HEK293 (cell line): ENCODE measurements at regions not wholly inside any gene's neighbourhood (a gene's known extent, or its start where the extent isn't known, plus 50 kb on each side); places are given as distances from the start of the nearest gene placed in this dataset.

Experiments
- CTCF ChIA-PET: fragments of 350-600 bp; formaldehyde crosslinking; extraction: SDS; loops from one replicate; lab custom pipeline; 2021; ENCODE audit warnings: antibody characterized with exemption; lab: Yijun Ruan, JAX
- POLR2A ChIA-PET: fragments of 300-600 bp; formaldehyde crosslinking; extraction: SDS; loops from one replicate; lab custom pipeline; 2020; ENCODE audit warnings: antibody characterized with exemption, inconsistent platforms; lab: Yijun Ruan, JAX
- H3K27ac ChIP-seq: fragments of 200-500 bp; sonication (Bioruptor generic); 2 replicates; pipeline ENCODE4 v1.5.1; 2014; ENCODE audit warnings: low read depth, low read length, control low read depth, inconsistent platforms; ENCODE audit errors: extremely low read depth
- H3K36me3 ChIP-seq, 2 experiments: fragments of 200-500 bp in 1 of 2; sonication (Bioruptor generic) in 1 of 2; 1 replicate in 1 of 2; 2 replicates in 1 of 2; pipeline ENCODE4 v1.5.1; 2014 to 2017; ENCODE audit warnings: inconsistent platforms in 2 of 2, low read length in 2 of 2; ENCODE audit not compliant: control insufficient read depth in 2 of 2, insufficient read depth in 1 of 2
- H3K4me1 ChIP-seq: fragments of 200-500 bp; sonication (Bioruptor generic); 2 replicates; pipeline ENCODE4 v1.5.1; 2014; ENCODE audit warnings: mild to moderate bottlenecking, low read length, inconsistent platforms; ENCODE audit not compliant: control insufficient read depth, insufficient read depth
- H3K4me3 ChIP-seq: 2 replicates; pipeline ENCODE4 v1.5.1; 2011; ENCODE audit warnings: low read depth, mild to moderate bottlenecking, control low read depth, low read length, moderate library complexity
- H3K9me3 ChIP-seq: fragments of 200-500 bp; sonication (Bioruptor generic); 2 replicates; pipeline ENCODE4 v1.5.1; 2014; ENCODE audit warnings: low read depth, low read length, inconsistent platforms; ENCODE audit not compliant: control insufficient read depth, insufficient read depth
- GLIS1 ChIP-seq: fragments of 450-650 bp; formaldehyde crosslinking; IDR thresholded peaks from 2 replicates; pipeline ENCODE4 v1.5.1; 2016; ENCODE audit warnings: missing biosample characterization, missing genetic modification characterization
- SETDB1 ChIP-seq: IDR thresholded peaks from one replicate; pipeline ENCODE4 v1.6.1; 2017; ENCODE audit warnings: mild to moderate bottlenecking, low read length, moderate library complexity, mixed read lengths; ENCODE audit not compliant: insufficient read length
- SP7 ChIP-seq: fragments of 450-650 bp; formaldehyde crosslinking; IDR thresholded peaks from 2 replicates; pipeline ENCODE4 v1.5.1; 2016; ENCODE audit warnings: missing biosample characterization, missing genetic modification characterization
- TRIM28 ChIP-seq: IDR thresholded peaks from 2 replicates; pipeline ENCODE4 v1.6.1; 2011; ENCODE audit warnings: low read length, control low read depth, borderline replicate concordance
- YY1 ChIP-seq: fragments of 450-650 bp; formaldehyde crosslinking; IDR thresholded peaks from 2 replicates; pipeline ENCODE4 v1.5.1; 2018; ENCODE audit warnings: missing biosample characterization, missing genetic modification characterization
- ZNF155 ChIP-seq: fragments of 450-650 bp; formaldehyde crosslinking; IDR thresholded peaks from 2 replicates; pipeline ENCODE4 v1.5.1; 2016; ENCODE audit warnings: missing biosample characterization, missing genetic modification characterization
- ZNF202 ChIP-seq: fragments of 450-650 bp; formaldehyde crosslinking; IDR thresholded peaks from 2 replicates; pipeline ENCODE4 v1.5.1; 2016; ENCODE audit warnings: missing biosample characterization, missing genetic modification characterization, borderline replicate concordance
- ZNF211 ChIP-seq: fragments of 450-650 bp; formaldehyde crosslinking; IDR thresholded peaks from 2 replicates; pipeline ENCODE4 v1.5.1; 2016; ENCODE audit warnings: low read depth, missing biosample characterization, missing genetic modification characterization
- ZNF366 ChIP-seq: fragments of 450-650 bp; formaldehyde crosslinking; conservative IDR thresholded peaks from 2 replicates; pipeline ENCODE4 v1.5.1; 2016; ENCODE audit warnings: missing biosample characterization, missing genetic modification characterization
- ZNF416 ChIP-seq: fragments of 450-650 bp; formaldehyde crosslinking; IDR thresholded peaks from 2 replicates; pipeline ENCODE4 v1.5.1; 2016; ENCODE audit warnings: missing biosample characterization, missing genetic modification characterization
- ZNF521 ChIP-seq: fragments of 450-650 bp; formaldehyde crosslinking; IDR thresholded peaks from 2 replicates; pipeline ENCODE4 v1.5.1; 2017; ENCODE audit warnings: missing biosample characterization, mild to moderate bottlenecking, missing genetic modification characterization
- ZNF558 ChIP-seq: fragments of 450-650 bp; formaldehyde crosslinking; IDR thresholded peaks from 2 replicates; pipeline ENCODE4 v1.5.1; 2016; ENCODE audit warnings: missing biosample characterization, missing genetic modification characterization
- ZNF776 ChIP-seq: fragments of 450-650 bp; formaldehyde crosslinking; IDR thresholded peaks from 2 replicates; pipeline ENCODE4 v1.5.0; 2017; ENCODE audit warnings: missing biosample characterization, missing genetic modification characterization, borderline replicate concordance
- ZSCAN30 ChIP-seq: fragments of 450-650 bp; IDR thresholded peaks from 2 replicates; pipeline ENCODE4 v1.5.1; 2018; ENCODE audit warnings: missing biosample characterization, mild to moderate bottlenecking, missing genetic modification characterization, moderate library complexity
- TF ChIP-seq, protein P1 (sequence below): fragments of 450-650 bp; formaldehyde crosslinking; IDR thresholded peaks from 2 replicates; pipeline ENCODE4 v1.5.1; 2017; ENCODE audit warnings: missing biosample characterization, missing genetic modification characterization
- TF ChIP-seq, protein P2 (sequence below): fragments of 450-650 bp; formaldehyde crosslinking; IDR thresholded peaks from 2 replicates; pipeline ENCODE4 v1.5.1; 2017; ENCODE audit warnings: missing biosample characterization, missing genetic modification characterization
- TF ChIP-seq, protein P3 (sequence below): fragments of 450-650 bp; formaldehyde crosslinking; IDR thresholded peaks from 2 replicates; pipeline ENCODE4 v1.5.1; 2016; ENCODE audit warnings: missing biosample characterization, missing genetic modification characterization
- TF ChIP-seq, protein P4 (sequence below): fragments of 450-650 bp; formaldehyde crosslinking; IDR thresholded peaks from 2 replicates; pipeline ENCODE4 v1.5.1; 2016; ENCODE audit warnings: missing biosample characterization, missing genetic modification characterization, low read depth

DNA sequence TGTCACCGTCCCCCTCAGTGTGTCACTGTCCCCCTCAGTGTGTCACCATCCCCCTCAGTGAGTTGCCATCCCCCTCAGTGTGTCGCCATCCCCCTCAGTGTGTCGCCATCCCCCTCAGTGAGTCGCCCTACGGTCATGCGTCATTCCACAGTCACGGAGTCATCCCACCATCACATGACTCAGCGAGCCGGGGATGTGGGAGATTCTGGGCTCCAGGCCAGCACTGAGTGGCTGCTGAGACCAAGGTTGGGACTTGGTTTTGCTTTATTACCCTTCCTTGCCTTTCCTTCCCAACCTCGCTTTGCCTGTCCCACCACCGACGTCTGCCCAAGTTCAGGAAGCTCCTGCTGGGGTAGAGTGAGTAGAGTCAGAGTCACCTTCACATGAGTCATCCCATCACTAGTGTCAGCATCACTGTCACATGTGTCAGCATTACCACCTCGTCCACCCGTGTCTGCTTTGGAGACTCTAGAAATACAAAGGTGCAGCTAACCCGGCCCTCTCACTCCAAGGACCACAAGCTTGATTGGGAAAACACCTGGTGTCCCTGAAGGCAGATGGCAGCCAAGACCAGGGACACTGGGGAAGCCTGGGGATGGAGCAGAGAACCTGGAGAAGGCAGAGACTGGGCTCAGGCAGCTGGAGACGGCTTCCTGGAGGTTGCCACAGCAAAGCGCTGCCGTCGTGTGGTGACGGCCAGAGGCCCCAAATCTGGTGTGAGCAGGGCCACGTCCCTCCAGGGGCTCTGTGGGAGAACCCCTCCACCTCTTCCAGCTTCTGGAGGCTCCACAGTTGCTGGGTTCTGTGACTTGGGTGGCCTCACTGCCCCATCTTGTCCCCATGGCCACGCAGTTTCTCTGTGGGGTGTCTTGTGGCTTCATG is 485.2 kb upstream of the SALL3 start (continued):
- TF ChIP-seq, protein P1, sequence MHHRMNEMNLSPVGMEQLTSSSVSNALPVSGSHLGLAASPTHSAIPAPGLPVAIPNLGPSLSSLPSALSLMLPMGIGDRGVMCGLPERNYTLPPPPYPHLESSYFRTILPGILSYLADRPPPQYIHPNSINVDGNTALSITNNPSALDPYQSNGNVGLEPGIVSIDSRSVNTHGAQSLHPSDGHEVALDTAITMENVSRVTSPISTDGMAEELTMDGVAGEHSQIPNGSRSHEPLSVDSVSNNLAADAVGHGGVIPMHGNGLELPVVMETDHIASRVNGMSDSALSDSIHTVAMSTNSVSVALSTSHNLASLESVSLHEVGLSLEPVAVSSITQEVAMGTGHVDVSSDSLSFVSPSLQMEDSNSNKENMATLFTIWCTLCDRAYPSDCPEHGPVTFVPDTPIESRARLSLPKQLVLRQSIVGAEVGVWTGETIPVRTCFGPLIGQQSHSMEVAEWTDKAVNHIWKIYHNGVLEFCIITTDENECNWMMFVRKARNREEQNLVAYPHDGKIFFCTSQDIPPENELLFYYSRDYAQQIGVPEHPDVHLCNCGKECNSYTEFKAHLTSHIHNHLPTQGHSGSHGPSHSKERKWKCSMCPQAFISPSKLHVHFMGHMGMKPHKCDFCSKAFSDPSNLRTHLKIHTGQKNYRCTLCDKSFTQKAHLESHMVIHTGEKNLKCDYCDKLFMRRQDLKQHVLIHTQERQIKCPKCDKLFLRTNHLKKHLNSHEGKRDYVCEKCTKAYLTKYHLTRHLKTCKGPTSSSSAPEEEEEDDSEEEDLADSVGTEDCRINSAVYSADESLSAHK (tag by site-specific recombination): no peak
- TF ChIP-seq, protein P2, sequence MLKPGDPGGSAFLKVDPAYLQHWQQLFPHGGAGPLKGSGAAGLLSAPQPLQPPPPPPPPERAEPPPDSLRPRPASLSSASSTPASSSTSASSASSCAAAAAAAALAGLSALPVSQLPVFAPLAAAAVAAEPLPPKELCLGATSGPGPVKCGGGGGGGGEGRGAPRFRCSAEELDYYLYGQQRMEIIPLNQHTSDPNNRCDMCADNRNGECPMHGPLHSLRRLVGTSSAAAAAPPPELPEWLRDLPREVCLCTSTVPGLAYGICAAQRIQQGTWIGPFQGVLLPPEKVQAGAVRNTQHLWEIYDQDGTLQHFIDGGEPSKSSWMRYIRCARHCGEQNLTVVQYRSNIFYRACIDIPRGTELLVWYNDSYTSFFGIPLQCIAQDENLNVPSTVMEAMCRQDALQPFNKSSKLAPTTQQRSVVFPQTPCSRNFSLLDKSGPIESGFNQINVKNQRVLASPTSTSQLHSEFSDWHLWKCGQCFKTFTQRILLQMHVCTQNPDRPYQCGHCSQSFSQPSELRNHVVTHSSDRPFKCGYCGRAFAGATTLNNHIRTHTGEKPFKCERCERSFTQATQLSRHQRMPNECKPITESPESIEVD: no peak
- no peak for TF ChIP-seq ZNF211 (tag by site-specific recombination)
- TF ChIP-seq ZNF155: no peak
- TF ChIP-seq ZNF521 (tag by site-specific recombination): no peak
- TF ChIP-seq GLIS1 (tag by site-specific recombination): no peak

DNA sequence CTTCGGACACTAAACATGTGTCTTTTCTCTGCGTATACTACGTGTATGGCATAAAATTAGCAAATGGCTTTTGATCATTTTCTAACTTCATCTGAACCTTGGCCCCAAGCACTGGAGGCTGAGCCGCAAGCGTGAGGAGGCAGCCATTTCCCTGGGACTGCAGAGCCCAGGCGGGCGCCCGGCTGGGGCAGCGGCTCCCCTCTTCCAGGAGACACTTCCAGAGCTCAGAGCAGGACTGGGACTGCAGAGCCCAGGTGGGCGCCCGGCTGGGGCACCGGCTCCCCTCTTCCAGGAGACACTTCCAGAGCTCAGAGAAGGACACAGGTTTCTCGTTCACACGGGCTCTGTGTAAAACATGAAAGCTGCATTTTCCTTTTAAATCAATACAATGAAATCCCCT is 484.1 kb upstream of the SALL3 start:
- Histone ChIP-seq H3K36me3 (no peaks in the 10 kb centered on the region), H3K4me3 (no peak overlapping the region), H3K4me1 (no peaks in the 10 kb centered on the region), H3K9me3 (no peaks in the 10 kb centered on the region), H3K27ac (no peak overlapping the region)
- CTCF ChIA-PET: no interaction called here
- POLR2A ChIA-PET: no interaction called here
- TF ChIP-seq, protein P3, sequence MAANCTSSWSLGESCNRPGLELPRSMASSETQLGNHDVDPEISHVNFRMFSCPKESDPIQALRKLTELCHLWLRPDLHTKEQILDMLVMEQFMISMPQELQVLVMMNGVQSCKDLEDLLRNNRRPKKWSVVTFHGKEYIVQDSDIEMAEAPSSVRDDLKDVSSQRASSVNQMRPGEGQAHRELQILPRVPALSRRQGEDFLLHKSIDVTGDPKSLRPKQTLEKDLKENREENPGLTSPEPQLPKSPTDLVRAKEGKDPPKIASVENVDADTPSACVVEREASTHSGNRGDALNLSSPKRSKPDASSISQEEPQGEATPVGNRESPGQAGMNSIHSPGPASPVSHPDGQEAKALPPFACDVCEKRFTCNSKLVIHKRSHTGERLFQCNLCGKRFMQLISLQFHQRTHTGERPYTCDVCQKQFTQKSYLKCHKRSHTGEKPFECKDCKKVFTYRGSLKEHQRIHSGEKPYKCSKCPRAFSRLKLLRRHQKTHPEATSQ (tag by site-specific recombination): no peak
- TF ChIP-seq ZNF202: no peak
- TF ChIP-seq ZNF366 (tag by site-specific recombination): no peak
- TF ChIP-seq ZSCAN30: no peak

DNA sequence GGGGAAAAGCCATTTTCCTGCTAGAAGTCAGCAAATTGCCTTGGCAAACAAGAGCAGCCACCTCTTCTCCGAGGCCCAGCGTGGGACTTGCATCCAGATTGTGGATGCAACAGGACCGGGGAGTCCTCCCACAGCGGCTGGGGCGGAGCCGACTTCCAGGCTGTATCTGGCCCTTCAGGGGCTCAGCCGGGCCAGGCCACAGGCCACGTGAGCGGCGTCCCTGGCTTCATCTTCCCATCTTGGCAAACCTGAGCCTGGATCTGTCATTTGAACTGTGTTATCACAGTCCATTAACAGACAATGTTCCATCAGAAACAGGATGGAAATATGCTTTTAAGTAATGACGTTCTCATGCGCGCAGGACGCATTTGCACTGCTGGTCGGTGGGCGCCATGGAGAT is 483.5 kb upstream of the SALL3 start:
- H3K27ac ChIP-seq: no peak overlapping the region
- CTCF ChIA-PET: no interaction called here
- POLR2A ChIA-PET: no interaction called here

More for the DNA sequence above, 483.5 kb upstream of the SALL3 start:
- no peaks in the 10 kb centered on the region for H3K4me1 ChIP-seq
- no peaks in the 10 kb centered on the region for H3K36me3 ChIP-seq
- no peaks in the 10 kb centered on the region for H3K9me3 ChIP-seq
- TF ChIP-seq, protein P4, sequence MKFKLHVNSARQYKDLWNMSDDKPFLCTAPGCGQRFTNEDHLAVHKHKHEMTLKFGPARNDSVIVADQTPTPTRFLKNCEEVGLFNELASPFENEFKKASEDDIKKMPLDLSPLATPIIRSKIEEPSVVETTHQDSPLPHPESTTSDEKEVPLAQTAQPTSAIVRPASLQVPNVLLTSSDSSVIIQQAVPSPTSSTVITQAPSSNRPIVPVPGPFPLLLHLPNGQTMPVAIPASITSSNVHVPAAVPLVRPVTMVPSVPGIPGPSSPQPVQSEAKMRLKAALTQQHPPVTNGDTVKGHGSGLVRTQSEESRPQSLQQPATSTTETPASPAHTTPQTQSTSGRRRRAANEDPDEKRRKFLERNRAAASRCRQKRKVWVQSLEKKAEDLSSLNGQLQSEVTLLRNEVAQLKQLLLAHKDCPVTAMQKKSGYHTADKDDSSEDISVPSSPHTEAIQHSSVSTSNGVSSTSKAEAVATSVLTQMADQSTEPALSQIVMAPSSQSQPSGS (tag by site-specific recombination): no peak
- TF ChIP-seq ZNF776 (no peak), ZNF558 (no peak), SP7 (tag by site-specific recombination) (no peak), TRIM28 (no peak), SETDB1 (no peak), ZNF521 (tag by site-specific recombination) (no peak), YY1 (no peak), ZNF416 (tag by site-specific recombination) (no peak)
- H3K4me3 ChIP-seq: no peak overlapping the region
